Cardiac fibroblast (primary cell): ENCODE measurements at regions not wholly inside any gene's neighbourhood (a gene's known extent, or its start where the extent isn't known, plus 50 kb on each side); places are given as distances from the start of the nearest gene placed in this dataset.

Experiments
- DNase-seq, 2 donors: peaks; one replicate each; pipeline versions ENCODE4 v3.0.0 to v3.0.0-alpha.2; 2010; ENCODE audit warnings: low read depth in 2 of 2
- H3K4me3 ChIP-seq, 2 donors: replicated peaks in 1 of 2; 1 replicate in 1 of 2; 2 replicates in 1 of 2; pipeline ENCODE4 v1.5.1; 2011; ENCODE audit warnings: low read depth in 2 of 2, low read length in 2 of 2, mild to moderate bottlenecking in 2 of 2, moderate library complexity in 1 of 2
- TF ChIP-seq, protein P1 (sequence below): IDR thresholded peaks from one replicate; pipeline ENCODE4 v1.5.1; 2011; ENCODE audit warnings: low read depth, mild to moderate bottlenecking, low read length, inconsistent platforms

- TF ChIP-seq, protein P1, sequence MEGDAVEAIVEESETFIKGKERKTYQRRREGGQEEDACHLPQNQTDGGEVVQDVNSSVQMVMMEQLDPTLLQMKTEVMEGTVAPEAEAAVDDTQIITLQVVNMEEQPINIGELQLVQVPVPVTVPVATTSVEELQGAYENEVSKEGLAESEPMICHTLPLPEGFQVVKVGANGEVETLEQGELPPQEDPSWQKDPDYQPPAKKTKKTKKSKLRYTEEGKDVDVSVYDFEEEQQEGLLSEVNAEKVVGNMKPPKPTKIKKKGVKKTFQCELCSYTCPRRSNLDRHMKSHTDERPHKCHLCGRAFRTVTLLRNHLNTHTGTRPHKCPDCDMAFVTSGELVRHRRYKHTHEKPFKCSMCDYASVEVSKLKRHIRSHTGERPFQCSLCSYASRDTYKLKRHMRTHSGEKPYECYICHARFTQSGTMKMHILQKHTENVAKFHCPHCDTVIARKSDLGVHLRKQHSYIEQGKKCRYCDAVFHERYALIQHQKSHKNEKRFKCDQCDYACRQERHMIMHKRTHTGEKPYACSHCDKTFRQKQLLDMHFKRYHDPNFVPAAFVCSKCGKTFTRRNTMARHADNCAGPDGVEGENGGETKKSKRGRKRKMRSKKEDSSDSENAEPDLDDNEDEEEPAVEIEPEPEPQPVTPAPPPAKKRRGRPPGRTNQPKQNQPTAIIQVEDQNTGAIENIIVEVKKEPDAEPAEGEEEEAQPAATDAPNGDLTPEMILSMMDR = no peak
- no peak overlapping the region for H3K4me3 ChIP-seq
These were observed 161.5 kb upstream of the STARD13 start for GRCh38 chr13:33446821-33447725.

GRCh38 chr13:33448889-33449288 lies 163.3 kb upstream of the STARD13 start:
- TF ChIP-seq, protein P1 = no peak

More at GRCh38 chr13:33446821-33447725, 161.5 kb upstream of the STARD13 start:
- DNase-seq = no peak

GRCh38 chr13:33450956-33451709 lies 165.6 kb upstream of the STARD13 start:
- TF ChIP-seq, protein P1 = no peak
- DNase-seq = no peak
- no peak overlapping the region for H3K4me3 ChIP-seq

More at GRCh38 chr13:33448889-33449288, 163.3 kb upstream of the STARD13 start:
- no peak overlapping the region for H3K4me3 ChIP-seq
- no peak for DNase-seq

DNA sequence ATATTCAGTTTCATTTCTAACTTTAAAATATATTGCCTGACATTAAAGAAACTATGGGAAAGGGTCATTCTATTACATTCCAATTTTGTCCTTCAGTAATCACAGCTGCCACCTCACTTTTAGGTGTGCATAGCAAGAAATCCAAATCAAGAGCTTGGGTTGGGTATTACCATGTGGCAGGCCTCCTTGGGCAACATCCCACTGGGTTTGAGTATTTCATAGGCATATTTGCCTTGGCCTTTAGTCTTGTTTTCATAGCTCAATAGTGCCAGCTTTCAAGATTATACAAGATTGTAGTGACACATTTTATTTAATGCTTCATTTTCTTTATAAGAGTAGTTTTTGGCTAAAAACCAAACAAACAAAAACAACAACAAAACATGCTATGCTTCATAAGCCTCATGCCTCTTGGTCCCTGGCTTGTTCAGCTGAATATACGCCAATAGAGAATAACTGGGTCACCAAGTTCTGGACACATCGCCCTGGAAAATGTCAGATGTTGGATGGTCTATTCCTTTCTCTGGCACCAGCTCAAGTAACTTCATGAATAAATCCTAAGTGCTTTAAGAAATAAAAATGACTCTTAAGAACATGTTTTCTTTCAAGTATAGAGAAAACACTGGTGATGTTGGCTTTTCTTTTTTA lies 167.4 kb upstream of the STARD13 start:
- H3K4me3 ChIP-seq = no peak overlapping the region
- TF ChIP-seq, protein P1 = no peak
- peak in 1 of 2 donors; percentile 10 for DNase-seq

- H3K4me3 ChIP-seq = no peak overlapping the region
- TF ChIP-seq, protein P1 = no peak
- DNase-seq = peak in 1 of 2 donors; percentile 35
These were observed 168.4 kb upstream of the STARD13 start for GRCh38 chr13:33453936-33454335.

DNA sequence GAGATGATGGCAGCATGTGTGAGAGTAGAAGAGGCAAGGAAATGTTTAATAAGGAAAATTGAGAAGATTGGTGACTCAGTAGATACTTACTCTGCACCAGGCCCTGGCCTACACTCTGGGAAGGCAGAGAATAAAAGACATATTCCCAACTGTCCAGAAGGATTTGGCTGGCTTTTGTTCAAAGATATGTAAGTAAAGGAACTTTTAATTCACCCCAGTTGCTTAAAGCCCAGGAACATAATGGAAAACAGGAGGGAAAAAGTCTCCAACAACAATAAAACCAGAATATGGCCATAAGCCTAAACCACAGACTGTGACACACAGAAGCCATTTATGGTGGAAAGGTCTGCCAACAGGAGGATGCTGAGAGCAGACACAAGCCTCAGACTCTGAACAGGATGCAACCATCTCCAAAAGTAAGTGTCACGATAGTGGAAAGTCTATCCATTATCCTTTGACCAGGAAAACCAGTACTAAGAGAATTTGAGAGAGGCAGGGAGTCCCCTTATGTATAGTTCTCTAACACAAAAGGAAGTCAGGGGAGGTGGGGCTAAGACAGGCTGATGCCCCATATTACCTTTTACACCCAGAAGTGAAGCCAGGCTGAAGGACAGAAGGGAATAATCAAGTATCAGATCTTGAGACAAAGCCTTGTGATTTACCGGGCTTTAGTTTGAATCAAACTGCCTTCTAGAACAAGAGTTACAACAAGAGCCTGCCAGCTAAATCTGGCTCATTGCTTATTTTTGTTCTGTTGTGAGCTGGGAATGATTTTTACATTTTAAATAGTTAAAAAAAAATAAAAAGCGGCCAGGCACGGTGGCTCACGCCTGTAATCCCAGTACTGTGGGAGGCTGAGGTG lies 169.5 kb upstream of the STARD13 start:
- no peak overlapping the region for H3K4me3 ChIP-seq
- TF ChIP-seq, protein P1 = no peak
- peak in 1 of 2 donors; percentile 34 for DNase-seq
